Parathyroid adenoma (tissue), 2 donors: ENCODE measurements at regions not wholly inside any gene's neighbourhood (a gene's known extent, or its start where the extent isn't known, plus 50 kb on each side); places are given as distances from the start of the nearest gene placed in this dataset.

ENCODE experiments used
- H2AFZ ChIP-seq: fragments of 300-600 bp; sonication (generic); one replicate; pipeline ENCODE4 v1.7.0; 2017; ENCODE audit warnings: antibody characterized with exemption, mild to moderate bottlenecking
- H3K27ac ChIP-seq: fragments of 300-600 bp; sonication (generic); one replicate; pipeline ENCODE4 v1.7.0; 2017
- H3K27me3 ChIP-seq: fragments of 300-600 bp; sonication (generic); one replicate; pipeline ENCODE4 v1.7.0; 2017; ENCODE audit warnings: low read length; ENCODE audit not compliant: control insufficient read depth, insufficient read depth
- H3K36me3 ChIP-seq: fragments of 300-600 bp; sonication (generic); one replicate; pipeline ENCODE4 v1.7.0; 2017; ENCODE audit warnings: low read length; ENCODE audit not compliant: control insufficient read depth, insufficient read depth
- H3K4me1 ChIP-seq: fragments of 300-600 bp; sonication (generic); one replicate; pipeline ENCODE4 v1.7.0; 2017; ENCODE audit warnings: control low read depth
- H3K4me2 ChIP-seq: fragments of 300-600 bp; sonication (generic); one replicate; pipeline ENCODE4 v1.7.0; 2017; ENCODE audit warnings: low read length
- H3K4me3 ChIP-seq: fragments of 300-600 bp; sonication (generic); one replicate; pipeline ENCODE4 v1.7.0; 2017; ENCODE audit warnings: low read depth, low read length
- H3K79me2 ChIP-seq: fragments of 300-600 bp; sonication (generic); one replicate; pipeline ENCODE4 v1.7.0; 2017; ENCODE audit warnings: control low read depth
- H3K9ac ChIP-seq: fragments of 300-600 bp; sonication (generic); one replicate; pipeline ENCODE4 v1.7.0; 2017; ENCODE audit warnings: mild to moderate bottlenecking
- H3K9me3 ChIP-seq: fragments of 300-600 bp; sonication (generic); one replicate; pipeline ENCODE4 v1.7.0; 2017; ENCODE audit warnings: low read length; ENCODE audit not compliant: control insufficient read depth
- TF ChIP-seq, protein P1 (sequence below): fragments of 300-600 bp; sonication (generic); IDR thresholded peaks from one replicate; pipeline ENCODE4 v1.7.0; 2017; ENCODE audit warnings: antibody characterized with exemption, mild to moderate bottlenecking
- donor health status: primary hyperparathyroidism.

DNA sequence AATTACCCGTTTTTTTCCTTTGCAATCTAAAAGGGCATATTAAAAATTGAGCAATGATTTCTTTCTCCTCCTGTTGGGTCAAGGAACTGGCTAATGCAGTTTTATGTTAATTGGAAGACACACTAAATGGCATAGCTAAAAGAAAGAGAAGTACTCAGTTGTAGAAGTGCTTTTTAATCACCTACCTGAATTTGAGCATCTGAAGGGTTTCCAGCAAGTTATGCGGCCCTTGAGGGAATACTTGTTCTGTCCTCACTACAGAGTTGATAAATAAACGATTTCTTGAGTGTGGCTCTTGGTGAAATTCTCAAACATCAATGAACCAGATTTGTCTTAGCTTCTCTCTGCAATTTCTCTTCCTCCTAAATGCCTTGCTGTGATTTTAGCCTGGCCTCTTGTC, 184.1 kb upstream of the RPH3A start:
- no peaks in the 10 kb centered on the region for H3K4me1 ChIP-seq
- no peak overlapping the region for H3K4me3 ChIP-seq
- H3K9me3 ChIP-seq = no peaks in the 10 kb centered on the region
- no peak overlapping the region for H3K4me2 ChIP-seq
- no peaks in the 10 kb centered on the region for H3K27me3 ChIP-seq
- no peak overlapping the region for H3K9ac ChIP-seq
- H3K36me3 ChIP-seq = no peaks in the 10 kb centered on the region
- TF ChIP-seq, protein P1, sequence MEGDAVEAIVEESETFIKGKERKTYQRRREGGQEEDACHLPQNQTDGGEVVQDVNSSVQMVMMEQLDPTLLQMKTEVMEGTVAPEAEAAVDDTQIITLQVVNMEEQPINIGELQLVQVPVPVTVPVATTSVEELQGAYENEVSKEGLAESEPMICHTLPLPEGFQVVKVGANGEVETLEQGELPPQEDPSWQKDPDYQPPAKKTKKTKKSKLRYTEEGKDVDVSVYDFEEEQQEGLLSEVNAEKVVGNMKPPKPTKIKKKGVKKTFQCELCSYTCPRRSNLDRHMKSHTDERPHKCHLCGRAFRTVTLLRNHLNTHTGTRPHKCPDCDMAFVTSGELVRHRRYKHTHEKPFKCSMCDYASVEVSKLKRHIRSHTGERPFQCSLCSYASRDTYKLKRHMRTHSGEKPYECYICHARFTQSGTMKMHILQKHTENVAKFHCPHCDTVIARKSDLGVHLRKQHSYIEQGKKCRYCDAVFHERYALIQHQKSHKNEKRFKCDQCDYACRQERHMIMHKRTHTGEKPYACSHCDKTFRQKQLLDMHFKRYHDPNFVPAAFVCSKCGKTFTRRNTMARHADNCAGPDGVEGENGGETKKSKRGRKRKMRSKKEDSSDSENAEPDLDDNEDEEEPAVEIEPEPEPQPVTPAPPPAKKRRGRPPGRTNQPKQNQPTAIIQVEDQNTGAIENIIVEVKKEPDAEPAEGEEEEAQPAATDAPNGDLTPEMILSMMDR = no peak
- H3K79me2 ChIP-seq = no peaks in the 10 kb centered on the region
- no peak overlapping the region for H2AFZ ChIP-seq
- H3K27ac ChIP-seq = no peak overlapping the region

DNA sequence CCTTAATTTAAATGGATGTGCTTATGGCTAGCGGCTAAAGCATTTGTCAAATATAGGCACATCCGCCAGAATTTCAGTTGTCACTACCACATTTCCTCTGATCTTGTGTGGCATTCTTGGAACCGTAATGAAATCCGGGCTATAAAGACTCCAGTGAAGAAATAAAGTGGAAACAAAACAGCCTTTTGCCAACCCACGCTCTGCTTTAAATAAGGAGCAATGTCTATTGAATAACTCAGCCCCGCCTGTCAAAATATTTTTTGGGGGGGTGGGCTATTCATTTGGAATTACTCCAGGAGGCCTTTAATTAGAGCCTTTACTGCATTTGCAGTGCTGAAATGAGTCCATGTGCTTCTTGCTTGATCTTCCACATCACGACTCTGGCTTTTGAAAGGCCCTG, 179.6 kb upstream of the RPH3A start:
- H3K27ac ChIP-seq = no peak overlapping the region
- no peak overlapping the region for H3K9ac ChIP-seq
- H3K27me3 ChIP-seq = no peaks in the 10 kb centered on the region
- no peak overlapping the region for H3K4me3 ChIP-seq
- no peak overlapping the region for H2AFZ ChIP-seq
- no peak overlapping the region for H3K4me2 ChIP-seq
- H3K4me1 ChIP-seq = no peaks in the 10 kb centered on the region
- H3K36me3 ChIP-seq = no peaks in the 10 kb centered on the region
- H3K79me2 ChIP-seq = no peaks in the 10 kb centered on the region
- H3K9me3 ChIP-seq = no peaks in the 10 kb centered on the region
- TF ChIP-seq, protein P1 = no peak

DNA sequence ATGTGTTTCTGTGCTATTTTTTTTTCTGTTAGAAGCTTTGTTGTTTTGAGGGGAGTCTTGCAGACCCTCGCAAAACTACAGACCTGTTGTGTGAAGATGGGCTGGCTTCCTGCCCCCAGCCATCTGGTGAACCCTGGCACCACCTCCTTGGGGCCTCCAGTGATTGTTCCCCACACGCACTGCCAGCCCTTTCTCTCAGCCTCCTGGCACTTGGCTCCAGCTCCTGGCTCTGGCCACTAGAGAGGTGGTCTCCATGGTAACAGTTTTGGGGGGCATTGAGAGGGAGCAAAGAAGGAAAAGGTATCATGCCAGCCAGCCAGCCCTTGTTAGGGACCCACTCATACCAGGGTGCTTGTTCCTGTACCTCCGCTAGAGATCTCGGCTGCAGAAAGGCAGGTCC, 176.4 kb upstream of the RPH3A start:
- no peak overlapping the region for H3K27ac ChIP-seq
- no peaks in the 10 kb centered on the region for H3K9me3 ChIP-seq
- H3K79me2 ChIP-seq = no peaks in the 10 kb centered on the region
- H2AFZ ChIP-seq = no peak overlapping the region
- no peaks in the 10 kb centered on the region for H3K27me3 ChIP-seq
- H3K4me2 ChIP-seq = no peak overlapping the region
- TF ChIP-seq, protein P1 = no peak
- H3K36me3 ChIP-seq = no peaks in the 10 kb centered on the region
- no peak overlapping the region for H3K9ac ChIP-seq
- H3K4me1 ChIP-seq = no peaks in the 10 kb centered on the region
- H3K4me3 ChIP-seq = no peak overlapping the region

DNA sequence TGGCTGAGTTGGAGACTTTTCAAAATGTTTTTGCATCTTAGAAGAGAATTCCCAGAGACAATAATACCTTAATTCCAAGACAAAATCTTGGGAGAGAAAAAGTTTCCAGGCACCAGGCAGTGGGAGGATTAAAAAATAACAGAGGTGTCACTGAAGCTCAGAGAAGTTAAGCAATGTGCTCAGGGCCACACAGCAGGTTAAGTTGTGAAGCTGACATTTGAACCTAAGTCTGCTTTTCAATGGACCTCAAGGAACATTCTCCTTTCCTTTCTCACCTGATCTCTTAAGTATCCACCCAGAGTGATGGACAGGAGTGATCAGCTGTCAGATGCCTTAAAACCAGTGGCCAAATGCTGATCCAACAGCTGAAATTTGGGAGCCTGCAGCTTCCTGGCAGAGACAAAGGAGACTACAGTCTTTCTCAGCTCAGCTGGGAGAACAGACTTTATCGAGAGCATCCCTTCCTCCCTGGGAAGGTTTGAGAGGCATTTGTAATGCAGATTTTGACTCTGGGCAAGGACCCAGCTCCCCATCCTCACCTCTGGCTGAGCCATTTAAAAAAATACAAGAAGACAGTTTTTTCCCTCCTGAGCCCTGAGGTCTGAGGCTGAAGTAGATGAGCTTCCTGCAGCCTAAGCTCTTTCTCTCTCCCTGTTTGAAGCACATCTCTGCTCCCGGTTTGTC, 174.9 kb upstream of the RPH3A start:
- no peaks in the 10 kb centered on the region for H3K9me3 ChIP-seq
- H3K4me2 ChIP-seq = no peak overlapping the region
- no peaks in the 10 kb centered on the region for H3K36me3 ChIP-seq
- no peaks in the 10 kb centered on the region for H3K27me3 ChIP-seq
- H3K79me2 ChIP-seq = no peaks in the 10 kb centered on the region
- no peak overlapping the region for H3K9ac ChIP-seq
- no peak overlapping the region for H2AFZ ChIP-seq
- no peak overlapping the region for H3K27ac ChIP-seq
- H3K4me3 ChIP-seq = no peak overlapping the region
- TF ChIP-seq, protein P1 = no peak
- no peaks in the 10 kb centered on the region for H3K4me1 ChIP-seq

DNA sequence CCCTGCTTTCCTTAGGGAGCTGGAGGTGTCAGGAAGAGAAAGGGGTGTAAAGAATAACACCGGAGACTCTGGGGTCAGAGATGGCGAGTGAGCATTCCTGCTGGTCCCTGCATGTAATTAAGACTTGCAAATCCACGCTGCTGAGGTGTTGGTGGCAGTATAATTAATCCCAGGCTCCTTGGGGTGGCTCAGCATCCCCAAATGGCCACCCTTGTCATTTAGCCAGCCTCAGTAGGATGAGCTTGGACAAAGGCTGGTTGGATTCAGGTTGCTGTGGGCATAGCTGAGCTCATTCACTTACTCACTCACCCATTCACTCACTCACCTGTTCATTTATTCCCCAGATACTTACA, 174.4 kb upstream of the RPH3A start:
- Histone ChIP-seq H3K9ac (no peak overlapping the region), H3K27me3 (no peaks in the 10 kb centered on the region), H3K27ac (no peak overlapping the region), H3K4me2 (no peak overlapping the region), H3K9me3 (no peaks in the 10 kb centered on the region), H2AFZ (no peak overlapping the region), H3K4me3 (no peak overlapping the region), H3K79me2 (no peaks in the 10 kb centered on the region), H3K36me3 (no peaks in the 10 kb centered on the region), H3K4me1 (no peaks in the 10 kb centered on the region)
- TF ChIP-seq, protein P1 = no peak
